OCI-LY7 (cell line): ENCODE measurements at regions not wholly inside any gene's neighbourhood (a gene's known extent, or its start where the extent isn't known, plus 50 kb on each side); places are given as distances from the start of the nearest gene placed in this dataset.

Source experiments
- EZH2phosphoT487 ChIP-seq: fragments of 200-600 bp; sonication (generic); IDR thresholded peaks from 2 replicates; pipeline ENCODE4 v1.6.1; 2018; ENCODE audit warnings: low read depth, borderline replicate concordance, mild to moderate bottlenecking, mixed run types, antibody characterized with exemption, low read length, moderate library complexity, mixed read lengths
- TF ChIP-seq, protein P1 (sequence below): fragments of 200-600 bp; sonication (generic); conservative IDR thresholded peaks from 2 replicates; pipeline ENCODE4 v1.5.1; 2014; ENCODE audit warnings: mild to moderate bottlenecking, antibody characterized with exemption, low read length, moderate library complexity, mixed read lengths

DNA sequence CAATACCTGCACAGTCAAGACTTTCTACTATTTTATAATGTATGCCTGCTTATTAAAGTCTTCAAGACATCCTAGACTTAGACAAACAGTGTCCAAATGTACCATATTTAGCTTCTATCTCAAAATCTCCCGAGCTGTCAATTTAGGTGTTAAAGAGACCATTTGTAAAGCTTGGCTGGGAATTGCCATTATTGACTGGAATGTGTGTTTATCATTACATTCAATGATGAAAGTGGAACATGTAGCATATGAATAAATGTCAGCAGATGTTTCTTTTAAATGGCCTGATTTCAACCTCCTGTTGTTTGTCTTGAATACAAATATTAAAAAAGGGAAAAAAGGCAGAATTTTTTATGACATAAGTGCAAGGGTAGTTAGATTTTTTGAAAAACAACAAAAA is 572.3 kb downstream of the PRKD1 start:
- TF ChIP-seq, protein P1, sequence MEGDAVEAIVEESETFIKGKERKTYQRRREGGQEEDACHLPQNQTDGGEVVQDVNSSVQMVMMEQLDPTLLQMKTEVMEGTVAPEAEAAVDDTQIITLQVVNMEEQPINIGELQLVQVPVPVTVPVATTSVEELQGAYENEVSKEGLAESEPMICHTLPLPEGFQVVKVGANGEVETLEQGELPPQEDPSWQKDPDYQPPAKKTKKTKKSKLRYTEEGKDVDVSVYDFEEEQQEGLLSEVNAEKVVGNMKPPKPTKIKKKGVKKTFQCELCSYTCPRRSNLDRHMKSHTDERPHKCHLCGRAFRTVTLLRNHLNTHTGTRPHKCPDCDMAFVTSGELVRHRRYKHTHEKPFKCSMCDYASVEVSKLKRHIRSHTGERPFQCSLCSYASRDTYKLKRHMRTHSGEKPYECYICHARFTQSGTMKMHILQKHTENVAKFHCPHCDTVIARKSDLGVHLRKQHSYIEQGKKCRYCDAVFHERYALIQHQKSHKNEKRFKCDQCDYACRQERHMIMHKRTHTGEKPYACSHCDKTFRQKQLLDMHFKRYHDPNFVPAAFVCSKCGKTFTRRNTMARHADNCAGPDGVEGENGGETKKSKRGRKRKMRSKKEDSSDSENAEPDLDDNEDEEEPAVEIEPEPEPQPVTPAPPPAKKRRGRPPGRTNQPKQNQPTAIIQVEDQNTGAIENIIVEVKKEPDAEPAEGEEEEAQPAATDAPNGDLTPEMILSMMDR = no peak
- no peak for TF ChIP-seq EZH2phosphoT487
